ENCODE measurements at regions not wholly inside any gene's neighbourhood (a gene's known extent, or its start where the extent isn't known, plus 50 kb on each side); places are given as distances from the start of the nearest gene placed in this dataset.

DNA sequence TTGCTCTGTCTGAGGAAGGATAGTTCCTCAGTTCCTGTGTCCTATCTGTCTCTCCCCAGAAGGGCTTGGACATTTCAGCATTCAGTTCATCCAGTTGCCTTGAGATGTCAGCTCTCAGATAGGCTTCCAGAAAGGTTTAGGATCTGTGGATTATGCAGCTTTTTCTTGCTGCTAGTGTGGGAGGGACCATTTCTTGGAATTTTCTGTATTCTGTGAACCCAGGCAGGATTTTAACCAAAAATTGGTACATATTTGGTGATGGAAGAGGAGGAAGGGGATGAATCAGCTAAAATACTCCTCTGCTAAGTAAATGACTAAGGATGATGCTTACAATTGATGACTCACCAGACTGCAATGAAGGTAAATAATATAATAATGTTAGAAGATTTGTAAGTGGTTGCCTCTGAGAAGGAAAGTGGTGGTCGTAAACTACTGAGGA lies 58.6 kb upstream of the DOCK10 start:
- Histone ChIP-seq H3K4me1 (ENCODE audit: control insufficient read depth, extremely low read depth, insufficient read depth, low read length) (peaks cover 18% of the 10 kb centered on the region), H3K27ac (ENCODE audit: control insufficient read depth, insufficient read depth, low read length) (peak overlapping the region; percentile 65), H3K79me2 (ENCODE audit: control insufficient read depth, insufficient read depth, low read length) (no peaks in the 10 kb centered on the region), H3K9me1 (ENCODE audit: control insufficient read depth, extremely low read depth, insufficient read depth, low read length) (no peaks in the 10 kb centered on the region), H3K4me2 (ENCODE audit: control insufficient read depth, extremely low read depth, insufficient read depth, low read depth, low read length) (peak overlapping the region; percentile 31), H3K4me3 (ENCODE audit: control insufficient read depth in 2 of 3, extremely low read depth in 1 of 3, insufficient read depth in 2 of 3, low read depth in 1 of 3, low read length in 3 of 3) (no peak overlapping the region), H3K36me3 (ENCODE audit: control insufficient read depth in 2 of 2, extremely low read depth in 1 of 2, insufficient read depth in 2 of 2, low read length in 2 of 2) (no peaks in the 10 kb centered on the region), H3K9me3 (ENCODE audit: control insufficient read depth, low read depth, low read length) (no peaks in the 10 kb centered on the region), H2AFZ (ENCODE audit: control insufficient read depth, low read length) (peak overlapping the region; percentile 70), H3K27me3 (ENCODE audit: control insufficient read depth, extremely low read depth, insufficient read depth, low read length) (no peaks in the 10 kb centered on the region), H4K20me1 (ENCODE audit: control insufficient read depth, extremely low read depth, insufficient read depth, low read length) (no peaks in the 10 kb centered on the region), H3K9ac (ENCODE audit: control insufficient read depth, extremely low read depth, insufficient read depth, low read length) (no peak overlapping the region)
- no peak for TF ChIP-seq EZH2 (IDR thresholded peaks at IDR 0.05; ENCODE audit: low read length)
- TF ChIP-seq, protein P1, sequence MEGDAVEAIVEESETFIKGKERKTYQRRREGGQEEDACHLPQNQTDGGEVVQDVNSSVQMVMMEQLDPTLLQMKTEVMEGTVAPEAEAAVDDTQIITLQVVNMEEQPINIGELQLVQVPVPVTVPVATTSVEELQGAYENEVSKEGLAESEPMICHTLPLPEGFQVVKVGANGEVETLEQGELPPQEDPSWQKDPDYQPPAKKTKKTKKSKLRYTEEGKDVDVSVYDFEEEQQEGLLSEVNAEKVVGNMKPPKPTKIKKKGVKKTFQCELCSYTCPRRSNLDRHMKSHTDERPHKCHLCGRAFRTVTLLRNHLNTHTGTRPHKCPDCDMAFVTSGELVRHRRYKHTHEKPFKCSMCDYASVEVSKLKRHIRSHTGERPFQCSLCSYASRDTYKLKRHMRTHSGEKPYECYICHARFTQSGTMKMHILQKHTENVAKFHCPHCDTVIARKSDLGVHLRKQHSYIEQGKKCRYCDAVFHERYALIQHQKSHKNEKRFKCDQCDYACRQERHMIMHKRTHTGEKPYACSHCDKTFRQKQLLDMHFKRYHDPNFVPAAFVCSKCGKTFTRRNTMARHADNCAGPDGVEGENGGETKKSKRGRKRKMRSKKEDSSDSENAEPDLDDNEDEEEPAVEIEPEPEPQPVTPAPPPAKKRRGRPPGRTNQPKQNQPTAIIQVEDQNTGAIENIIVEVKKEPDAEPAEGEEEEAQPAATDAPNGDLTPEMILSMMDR (optimal IDR thresholded peaks at IDR 0.05 in 1 of 3, IDR thresholded peaks at IDR 0.05 in 1 of 3, conservative IDR thresholded peaks at IDR 0.05 in 1 of 3; ENCODE audit: extremely low read depth in 1 of 3, insufficient read depth in 2 of 3, low read length in 3 of 3), result no peak
- dilution Hi-C loops (cut with MboI; ENCODE audit: extremely low pct_ligation_motif_present, low sequenced_read_pairs), result no loop called here
- DNase-seq (ENCODE audit: low read depth, low spot score) (peak; percentile 49), FAIRE-seq (peak; percentile 56)

DNA sequence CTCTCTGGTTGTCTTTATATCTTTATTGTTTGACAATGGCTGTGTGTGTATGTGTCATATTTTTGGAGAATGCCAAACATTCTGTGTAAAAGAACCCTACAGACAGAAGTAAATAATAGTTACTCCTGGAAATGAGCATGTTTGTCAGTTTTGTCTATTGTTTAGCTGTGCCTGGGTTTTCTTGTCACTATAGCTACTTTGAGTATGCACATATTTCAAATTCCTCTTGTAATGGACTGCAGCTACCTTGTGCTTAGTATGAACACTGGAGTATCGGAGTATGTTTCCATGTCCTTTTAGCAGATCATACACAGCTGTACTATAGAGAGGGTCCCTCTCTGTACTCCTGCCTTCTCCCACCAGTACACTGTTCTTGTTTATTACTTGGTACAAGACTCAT lies 58.0 kb upstream of the DOCK10 start:
- dilution Hi-C loops (cut with MboI; ENCODE audit: extremely low pct_ligation_motif_present, low sequenced_read_pairs), result no loop called here
- no peaks in the 10 kb centered on the region for H3K27me3 ChIP-seq (ENCODE audit: control insufficient read depth, extremely low read depth, insufficient read depth, low read length)
- H3K27ac ChIP-seq (ENCODE audit: control insufficient read depth, insufficient read depth, low read length), result peak overlapping the region; percentile 65
- peak overlapping the region; percentile 31 for H3K4me2 ChIP-seq (ENCODE audit: control insufficient read depth, extremely low read depth, insufficient read depth, low read depth, low read length)
- H3K9ac ChIP-seq (ENCODE audit: control insufficient read depth, extremely low read depth, insufficient read depth, low read length), result no peak overlapping the region
- no peak overlapping the region for H3K4me3 ChIP-seq (ENCODE audit: control insufficient read depth in 2 of 3, extremely low read depth in 1 of 3, insufficient read depth in 2 of 3, low read depth in 1 of 3, low read length in 3 of 3)
- H3K36me3 ChIP-seq (ENCODE audit: control insufficient read depth in 2 of 2, extremely low read depth in 1 of 2, insufficient read depth in 2 of 2, low read length in 2 of 2), result no peaks in the 10 kb centered on the region
- TF ChIP-seq EZH2 (IDR thresholded peaks at IDR 0.05; ENCODE audit: low read length), result no peak
- TF ChIP-seq, protein P1 (optimal IDR thresholded peaks at IDR 0.05 in 1 of 3, IDR thresholded peaks at IDR 0.05 in 1 of 3, conservative IDR thresholded peaks at IDR 0.05 in 1 of 3; ENCODE audit: extremely low read depth in 1 of 3, insufficient read depth in 2 of 3, low read length in 3 of 3), result no peak
- H3K79me2 ChIP-seq (ENCODE audit: control insufficient read depth, insufficient read depth, low read length), result no peaks in the 10 kb centered on the region
- FAIRE-seq (peak; percentile 71), DNase-seq (ENCODE audit: low read depth, low spot score) (no peak)
- no peaks in the 10 kb centered on the region for H4K20me1 ChIP-seq (ENCODE audit: control insufficient read depth, extremely low read depth, insufficient read depth, low read length)
- H3K9me1 ChIP-seq (ENCODE audit: control insufficient read depth, extremely low read depth, insufficient read depth, low read length), result no peaks in the 10 kb centered on the region
- peaks cover 18% of the 10 kb centered on the region for H3K4me1 ChIP-seq (ENCODE audit: control insufficient read depth, extremely low read depth, insufficient read depth, low read length)
- H2AFZ ChIP-seq (ENCODE audit: control insufficient read depth, low read length), result peak overlapping the region; percentile 53
- H3K9me3 ChIP-seq (ENCODE audit: control insufficient read depth, low read depth, low read length), result no peaks in the 10 kb centered on the region

Data from keratinocyte (primary cell).